AG04450 (cell line): ENCODE measurements at regions not wholly inside any gene's neighbourhood (a gene's known extent, or its start where the extent isn't known, plus 50 kb on each side); places are given as distances from the start of the nearest gene placed in this dataset.

Experiments used
- CTCF ChIA-PET: fragments of 300-600, 350-600 bp; formaldehyde crosslinking; extraction: SDS; loops from one replicate; lab custom pipeline; 2022; ENCODE audit warnings: antibody characterized with exemption, inconsistent platforms; lab: Charles Lee
- POLR2A ChIA-PET: fragments of 350-600 bp; formaldehyde crosslinking; extraction: SDS; loops from one replicate; lab custom pipeline; 2021; ENCODE audit warnings: antibody characterized with exemption, inconsistent platforms; lab: Yijun Ruan, JAX
- DNase-seq: peaks from one replicate; pipeline ENCODE4 v3.0.0-alpha.2; 2011; ENCODE audit warnings: low read depth, low spot score
- H3K27ac ChIP-seq: one replicate; pipeline ENCODE4 v1.5.1; 2012; ENCODE audit warnings: low read depth, low read length, control low read depth
- H3K27me3 ChIP-seq: one replicate; pipeline ENCODE4 v1.6.0; 2012; ENCODE audit warnings: low read length; ENCODE audit not compliant: control insufficient read depth, insufficient read depth
- H3K4me3 ChIP-seq: 2 replicates; pipeline ENCODE4 v1.5.1; 2011; ENCODE audit warnings: mild to moderate bottlenecking, low read depth, low read length, control low read depth
- H3K9me3 ChIP-seq: 2 replicates; pipeline ENCODE4 v1.5.1; 2012; ENCODE audit warnings: low read length; ENCODE audit not compliant: control insufficient read depth, insufficient read depth
- CTCF ChIP-seq: IDR thresholded peaks from 2 replicates; pipeline ENCODE4 v1.5.1; 2011; ENCODE audit warnings: low read depth, low read length, control low read depth, inconsistent platforms

DNA sequence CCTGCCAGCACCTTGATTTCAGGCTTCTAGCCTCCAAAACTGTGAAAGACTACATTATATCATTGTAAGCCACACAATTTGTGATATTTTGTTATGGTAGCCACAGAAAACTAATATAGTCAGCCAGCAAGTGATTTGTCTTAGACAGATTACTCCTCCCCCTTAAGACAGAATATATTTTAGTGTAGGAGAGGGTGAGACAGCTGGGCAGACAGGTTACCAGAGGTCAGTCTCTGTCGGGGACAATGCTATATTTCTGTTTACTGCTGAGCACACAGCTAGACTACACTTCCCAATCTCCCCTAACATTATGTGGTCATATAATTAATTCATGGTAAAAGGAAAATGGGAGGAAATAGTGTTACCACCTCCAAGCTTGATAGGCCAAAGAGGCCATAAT lies 185.8 kb upstream of the PIK3C3 start:
- Histone ChIP-seq H3K9me3 (no peaks in the 10 kb centered on the region), H3K4me3 (no peak overlapping the region), H3K27me3 (no peaks in the 10 kb centered on the region), H3K27ac (no peak overlapping the region)
- ChIA-PET POLR2A (no interaction called here), CTCF (no interaction called here)
- DNase-seq, result no peak
- TF ChIP-seq CTCF, result no peak

DNA sequence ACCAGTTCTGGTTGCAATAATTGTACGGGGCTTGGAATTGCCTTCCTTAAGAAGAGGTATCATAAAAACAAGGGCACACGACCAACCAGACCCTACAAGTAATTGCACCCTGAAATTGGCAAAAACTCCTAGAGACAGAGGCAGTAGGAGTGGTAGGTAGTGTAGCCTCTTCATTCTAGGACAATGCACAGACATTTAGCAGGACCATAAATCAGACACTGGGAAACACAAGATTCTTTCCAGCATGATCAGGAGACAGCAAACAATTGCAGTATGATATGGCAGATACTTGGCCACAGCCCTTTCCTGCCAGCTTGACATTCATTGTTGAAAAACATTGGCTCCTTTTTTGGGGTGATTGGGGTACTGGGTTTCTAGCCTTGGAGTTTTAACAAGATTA lies 186.6 kb upstream of the PIK3C3 start:
- no peak for TF ChIP-seq CTCF
- no peak overlapping the region for H3K4me3 ChIP-seq
- POLR2A ChIA-PET, result no interaction called here
- H3K27ac ChIP-seq, result no peak overlapping the region
- no peaks in the 10 kb centered on the region for H3K27me3 ChIP-seq
- H3K9me3 ChIP-seq, result no peaks in the 10 kb centered on the region
- CTCF ChIA-PET, result no interaction called here
- no peak for DNase-seq

DNA sequence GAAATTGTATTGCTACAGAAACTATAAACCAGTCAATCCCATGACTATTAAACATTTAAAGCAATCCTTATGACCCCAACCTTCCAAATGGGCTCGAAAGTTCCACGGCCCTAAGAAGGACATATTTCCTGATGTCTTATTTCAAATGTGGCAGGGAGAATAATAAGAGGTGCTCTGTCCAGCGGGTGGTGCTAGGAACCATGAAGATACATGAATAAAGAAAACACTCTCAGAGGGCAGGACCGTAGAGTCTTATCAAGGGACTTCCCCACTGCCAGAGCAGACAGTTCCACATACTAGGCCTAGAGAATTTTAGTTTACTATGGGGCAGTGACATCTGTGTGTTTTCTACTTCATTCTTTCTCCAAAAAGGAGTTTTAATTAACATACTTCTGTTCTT lies 187.1 kb upstream of the PIK3C3 start:
- TF ChIP-seq CTCF, result no peak
- Histone ChIP-seq H3K4me3 (no peak overlapping the region), H3K27ac (no peak overlapping the region), H3K27me3 (no peaks in the 10 kb centered on the region), H3K9me3 (no peaks in the 10 kb centered on the region)
- CTCF ChIA-PET, result no interaction called here
- POLR2A ChIA-PET, result no interaction called here
- peak; percentile 4 for DNase-seq

DNA sequence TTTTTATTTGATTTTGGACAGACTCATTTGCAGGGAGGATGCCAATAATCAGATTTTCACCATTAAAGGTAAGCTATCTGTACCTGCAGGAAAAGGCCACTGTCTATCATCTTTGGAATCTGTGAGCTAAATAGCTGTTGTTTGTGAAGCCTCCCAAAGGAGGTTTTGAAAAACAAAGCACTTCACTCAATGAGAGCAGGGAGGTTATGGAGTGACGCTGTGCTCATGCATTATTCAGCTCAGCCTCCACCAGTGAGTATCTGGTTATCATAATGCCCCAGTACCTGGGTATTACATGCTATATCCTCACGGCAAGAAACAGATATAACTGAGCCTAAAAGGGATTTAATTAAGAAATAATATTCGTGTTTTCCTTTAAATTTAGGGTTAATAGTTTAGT lies 189.6 kb upstream of the PIK3C3 start:
- DNase-seq, result no peak
- Histone ChIP-seq H3K4me3 (no peak overlapping the region), H3K27me3 (no peaks in the 10 kb centered on the region), H3K9me3 (no peaks in the 10 kb centered on the region), H3K27ac (no peak overlapping the region)
- TF ChIP-seq CTCF, result no peak
- POLR2A ChIA-PET, result no interaction called here
- CTCF ChIA-PET, result no interaction called here

DNA sequence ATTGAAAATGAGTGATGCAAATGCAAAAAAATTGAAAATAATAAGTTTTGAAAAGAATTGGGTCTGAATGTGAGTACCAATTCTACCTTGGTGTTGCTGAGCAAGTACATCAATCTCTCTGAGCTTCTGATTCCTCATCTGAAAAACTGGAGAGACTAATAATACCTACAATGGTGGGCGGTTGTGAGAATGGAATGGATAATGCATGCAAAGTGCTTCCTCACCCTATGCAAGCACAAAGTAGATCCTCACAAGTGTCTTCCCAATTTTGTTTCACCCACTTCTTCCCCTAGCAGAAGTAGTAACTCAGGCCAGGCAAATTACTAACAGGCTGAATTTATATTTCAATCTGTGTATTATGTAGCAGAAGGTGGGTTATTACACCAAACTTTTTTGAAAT lies 191.7 kb upstream of the PIK3C3 start:
- Histone ChIP-seq H3K27me3 (no peaks in the 10 kb centered on the region), H3K27ac (no peak overlapping the region), H3K4me3 (no peak overlapping the region), H3K9me3 (no peaks in the 10 kb centered on the region)
- ChIA-PET CTCF (no interaction called here), POLR2A (no interaction called here)
- TF ChIP-seq CTCF, result no peak
- DNase-seq, result no peak
